Stimulated activated CD4-positive, alpha-beta T cell treated with anti-CD3 and anti-CD28 coated beads, TNF-alpha, amount 100 ng/mL, for 24 hours (primary cell): ENCODE measurements at regions not wholly inside any gene's neighbourhood (a gene's known extent, or its start where the extent isn't known, plus 50 kb on each side); places are given as distances from the start of the nearest gene placed in this dataset.

Experiments
- DNase-seq, 3 experiments: peaks; one replicate each; pipeline ENCODE4 v3.0.0-alpha.2; 2020; ENCODE audit warnings: low read depth in 3 of 3

GRCh38 chr16:86994651-86995171 is 322.5 kb downstream of the C16orf95 start:
- DNase-seq: no peak

DNA sequence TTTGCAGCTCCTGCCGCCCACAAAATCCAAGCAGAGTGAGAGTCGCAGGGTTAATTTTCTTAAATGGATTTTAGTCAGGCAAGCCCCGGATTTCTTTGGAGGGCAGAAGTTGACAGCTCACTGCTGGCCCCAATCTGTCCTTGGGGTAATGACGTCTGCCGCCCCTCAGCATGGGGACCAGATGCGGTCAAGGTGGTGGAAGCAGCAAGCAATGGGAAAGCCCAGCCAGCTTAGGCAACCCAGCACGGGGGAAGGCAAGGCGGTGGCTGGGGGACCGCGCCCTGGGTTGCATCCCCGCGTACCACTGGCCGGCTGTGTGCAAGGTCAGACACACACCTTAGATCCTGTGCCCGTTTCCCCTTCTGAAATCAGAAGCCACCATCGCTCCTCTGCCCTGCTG is 321.7 kb downstream of the C16orf95 start:
- no peak for DNase-seq

DNA sequence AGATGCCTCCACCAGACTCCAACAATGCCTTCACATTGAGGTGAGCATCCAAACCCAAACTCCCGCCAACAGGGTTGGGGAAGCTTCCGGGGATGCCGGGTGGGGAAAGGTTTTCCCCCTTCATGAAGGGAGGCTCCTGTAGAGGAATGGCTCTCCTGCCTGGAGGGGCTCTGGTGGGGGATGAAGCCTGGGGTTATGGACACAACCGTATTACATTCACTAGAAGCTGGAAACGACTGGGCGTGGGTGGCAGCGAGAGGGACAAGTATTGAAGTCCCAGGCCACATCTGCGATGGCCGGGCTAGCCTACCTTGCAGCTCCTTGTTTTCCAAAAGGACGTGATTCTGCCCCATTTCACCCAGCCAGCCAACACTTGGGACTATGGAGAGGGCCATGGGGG is 321.1 kb downstream of the C16orf95 start:
- DNase-seq: no peak

- no peak for DNase-seq
Measured at GRCh38 chr16:86997058-86997457, 320.1 kb downstream of the C16orf95 start.

DNA sequence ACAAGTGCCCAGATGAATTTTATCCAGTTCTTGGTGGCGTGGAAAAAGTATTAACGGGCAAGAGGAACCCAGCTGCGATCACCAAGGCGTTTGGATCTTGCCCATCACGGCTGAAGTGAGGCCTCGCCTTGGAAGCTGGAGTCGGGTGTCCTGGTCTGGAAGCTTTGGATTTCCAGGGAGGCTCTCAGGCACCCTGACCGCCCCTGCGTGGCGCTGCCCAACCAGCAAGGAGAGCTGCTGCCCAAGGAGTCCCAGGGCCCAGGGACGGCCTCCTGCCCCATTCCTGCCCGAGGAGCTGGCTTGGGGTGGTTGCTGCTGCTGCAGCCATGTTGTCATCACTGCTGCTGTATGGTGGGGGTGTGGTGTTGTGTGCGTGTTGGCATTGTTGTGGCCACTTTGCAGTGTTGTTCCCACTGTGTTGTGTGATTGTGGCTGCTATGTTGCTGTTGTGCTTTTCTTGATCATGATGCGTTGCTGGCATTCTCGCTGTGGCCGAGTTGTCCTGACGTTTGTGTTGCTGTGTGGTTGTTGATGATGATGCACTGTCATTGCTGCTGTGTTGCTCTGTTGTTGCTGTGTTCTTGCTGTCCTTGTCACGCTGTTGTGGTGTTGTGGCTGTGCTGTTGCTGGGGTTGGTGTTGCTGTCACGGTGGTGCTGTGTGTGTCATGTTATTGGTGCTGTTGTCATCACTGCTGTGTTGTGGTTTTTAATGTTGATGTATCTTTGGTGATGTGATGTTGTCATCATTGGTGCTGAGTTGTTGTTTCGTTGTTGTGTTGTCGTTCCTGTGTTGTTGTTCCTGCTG is 318.8 kb downstream of the C16orf95 start:
- DNase-seq: no peak

- no peak for DNase-seq
Measured at GRCh38 chr16:87000001-87000400, 317.2 kb downstream of the C16orf95 start.

GRCh38 chr16:87002717-87003413 is 314.3 kb downstream of the C16orf95 start:
- no peak for DNase-seq

DNA sequence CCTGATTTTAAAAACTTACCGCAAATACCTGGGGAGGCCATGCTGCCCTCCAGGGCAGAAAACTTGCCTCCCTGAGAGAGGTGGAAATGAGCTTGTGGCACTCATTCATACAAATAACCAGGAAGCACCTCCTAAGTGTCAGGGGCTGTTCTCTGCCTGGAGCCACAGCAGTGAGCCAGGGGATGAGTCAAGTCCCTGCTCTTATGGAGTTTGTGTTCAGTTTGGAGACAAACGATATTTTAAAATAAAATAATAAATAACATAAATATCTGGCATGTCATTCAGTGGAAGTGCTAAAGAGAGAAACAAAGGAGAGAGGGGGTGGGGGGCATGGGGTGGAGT is 313.8 kb downstream of the C16orf95 start:
- DNase-seq: no peak

- DNase-seq: no peak
Measured at GRCh38 chr16:87006021-87006420, 311.2 kb downstream of the C16orf95 start.

- DNase-seq: no peak
Measured at GRCh38 chr16:87006789-87007745, 310.1 kb downstream of the C16orf95 start.

DNA sequence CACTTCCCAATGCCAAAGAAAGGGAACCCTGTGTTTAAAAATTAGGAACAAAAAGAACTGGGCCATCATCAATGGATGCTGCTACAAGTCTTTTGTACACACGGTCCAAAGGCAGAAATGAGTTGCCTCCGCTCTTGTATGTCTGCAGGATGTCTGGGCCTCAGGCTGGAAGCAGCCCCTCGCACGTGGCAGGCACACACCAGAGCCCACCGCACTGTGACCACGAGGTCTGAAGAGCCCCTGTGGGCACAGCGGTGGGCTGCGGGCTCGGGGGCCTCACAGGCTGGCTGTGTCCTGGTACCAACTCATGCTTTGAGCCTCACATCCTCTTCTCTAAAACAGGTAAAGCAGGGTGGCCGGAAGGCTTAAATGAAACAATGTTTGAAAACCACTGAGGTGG is 309.3 kb downstream of the C16orf95 start:
- no peak for DNase-seq

- DNase-seq: no peak
Measured at GRCh38 chr16:87008664-87009063, 308.5 kb downstream of the C16orf95 start.

GRCh38 chr16:87012954-87013938 is 303.9 kb downstream of the C16orf95 start:
- no peak for DNase-seq

DNA sequence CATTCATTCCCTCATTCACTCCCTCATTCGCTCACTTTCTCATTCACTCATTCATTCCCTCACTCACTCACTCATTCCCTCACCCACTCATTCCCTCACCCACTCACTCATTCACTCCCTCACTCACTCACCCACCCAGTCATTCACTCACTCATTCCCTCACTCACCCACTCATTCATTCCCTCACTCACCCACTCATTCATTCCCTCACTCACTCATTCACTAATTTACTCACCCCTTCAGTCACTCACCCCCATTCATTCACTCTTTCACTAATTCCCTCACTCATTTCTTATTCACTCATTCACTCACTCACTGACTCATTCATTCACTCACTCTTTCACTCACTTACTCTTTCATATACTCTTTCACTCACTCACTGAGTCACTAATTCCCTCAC is 303.1 kb downstream of the C16orf95 start:
- DNase-seq: no peak

- DNase-seq: no peak
Measured at GRCh38 chr16:87015021-87015420, 302.2 kb downstream of the C16orf95 start.

- DNase-seq: no peak
Measured at GRCh38 chr16:87016046-87017035, 300.9 kb downstream of the C16orf95 start.

DNA sequence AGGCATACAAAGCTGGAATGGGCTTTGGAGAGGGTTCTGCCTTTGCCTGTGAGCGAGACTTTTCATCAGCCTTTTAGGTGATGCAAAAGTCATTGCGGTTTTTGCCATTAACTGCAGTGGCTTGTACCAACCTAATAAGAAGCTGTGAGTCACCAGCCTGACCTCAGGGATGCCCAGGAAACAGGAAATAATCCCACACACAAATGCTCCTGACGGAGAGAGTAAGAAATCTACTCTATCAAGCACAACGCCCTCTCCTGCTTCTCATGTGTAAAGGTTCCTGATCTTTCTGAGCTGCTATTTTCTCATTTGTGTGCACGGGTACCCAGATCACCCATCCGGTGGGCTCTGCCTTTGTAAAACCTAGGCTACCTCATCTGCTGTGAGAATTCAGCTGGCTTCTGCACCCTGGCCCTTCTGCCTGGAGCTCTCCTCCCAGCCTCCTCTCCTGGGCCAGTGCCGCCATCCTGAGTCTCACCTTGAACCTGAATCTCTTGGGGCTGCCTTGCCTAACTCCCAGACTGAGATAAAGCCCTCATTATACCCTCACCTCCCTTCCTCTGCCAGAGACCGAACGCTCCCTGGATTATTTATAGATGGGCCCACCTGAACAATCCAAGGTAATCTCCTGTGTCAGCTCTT is 299.7 kb downstream of the C16orf95 start:
- DNase-seq: no peak

- no peak for DNase-seq
Measured at GRCh38 chr16:87025676-87026075, 291.5 kb downstream of the C16orf95 start.

DNA sequence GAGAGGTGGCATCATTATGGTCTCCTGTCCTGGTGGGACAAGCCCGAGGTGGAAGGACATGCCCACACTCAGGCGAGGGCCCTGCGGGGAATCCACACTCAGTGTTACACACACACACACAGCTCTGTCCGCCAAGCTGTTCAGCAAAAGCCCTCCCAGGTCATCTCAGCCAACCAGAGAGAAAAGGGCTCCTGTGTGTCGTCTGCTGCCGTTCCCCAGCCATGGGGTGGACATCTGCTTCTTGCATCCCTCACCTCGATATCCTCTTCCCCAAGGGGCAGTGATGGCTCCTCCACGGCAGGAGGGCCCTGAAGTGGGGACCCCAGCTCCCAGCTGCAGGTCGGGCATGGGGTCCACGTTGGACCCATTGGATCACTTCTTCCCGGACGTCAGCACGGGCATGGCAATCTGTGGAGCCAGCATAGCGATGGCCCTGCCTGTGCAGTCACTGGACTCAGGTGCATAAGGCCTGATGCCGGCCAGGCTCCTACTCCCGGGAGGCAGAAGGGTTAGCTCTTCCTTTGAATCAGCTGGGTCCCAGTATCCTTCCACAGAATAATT is 290.1 kb downstream of the C16orf95 start:
- DNase-seq: no peak
